ENCODE measurements at regions not wholly inside any gene's neighbourhood (a gene's known extent, or its start where the extent isn't known, plus 50 kb on each side); places are given as distances from the start of the nearest gene placed in this dataset.

DNA sequence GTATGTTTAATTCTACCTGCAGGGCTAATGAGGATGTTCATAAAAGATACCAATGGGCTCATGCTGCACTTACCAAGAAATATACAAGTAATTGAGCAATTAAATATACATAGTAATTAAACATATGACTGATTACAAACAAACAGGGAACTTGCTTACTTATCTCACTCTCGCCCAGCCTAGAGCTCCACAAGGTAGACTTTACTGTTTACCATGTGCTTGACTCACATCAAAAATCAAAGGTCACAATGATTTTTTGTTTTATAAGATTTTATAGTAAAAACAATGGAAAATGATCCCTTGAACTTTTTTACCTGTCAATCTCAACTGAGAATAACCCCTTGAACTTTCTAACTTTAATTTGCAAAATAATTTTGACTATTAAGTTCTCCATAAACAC lies 1395.1 kb downstream of the SUCLG1 start:
- no peak for TF ChIP-seq POLR2A (IDR thresholded peaks at IDR 0.05)
- no peak for TF ChIP-seq CTCF (IDR thresholded peaks at IDR 0.05)

Measured in testis (tissue), 2 donors.